K562 (cell line): ENCODE measurements at regions not wholly inside any gene's neighbourhood (a gene's known extent, or its start where the extent isn't known, plus 50 kb on each side); places are given as distances from the start of the nearest gene placed in this dataset.

Experiments used
- ARID1B ChIP-seq: fragments of 450-650 bp; IDR thresholded peaks from 2 replicates; pipeline ENCODE4 v1.6.1; 2016; ENCODE audit warnings: antibody characterized with exemption, mild to moderate bottlenecking, inconsistent platforms
- FOSL1 ChIP-seq: fragments of 200-800 bp; sonication (Bioruptor generic); conservative IDR thresholded peaks from 2 replicates; pipeline ENCODE4 v1.6.1; 2016; ENCODE audit warnings: missing genetic modification characterization, missing compliant biosample characterization
- KLF6 ChIP-seq: fragments of 250-450 bp; sonication (Bioruptor Pico); IDR thresholded peaks from 2 replicates; pipeline ENCODE4 v1.4.0; 2020; ENCODE audit warnings: mild to moderate bottlenecking, moderate library complexity, borderline replicate concordance
- MITF ChIP-seq: IDR thresholded peaks from 2 replicates; pipeline ENCODE4 v1.6.1; 2014; ENCODE audit warnings: antibody characterized with exemption
- NUFIP1 ChIP-seq: fragments of 450-650 bp; IDR thresholded peaks from 2 replicates; pipeline ENCODE4 v1.6.1; 2018; ENCODE audit not compliant: partially characterized antibody
- RERE ChIP-seq: sonication (generic); formaldehyde crosslinking; IDR thresholded peaks from 2 replicates; pipeline ENCODE4 v1.8.0; 2023; ENCODE audit warnings: missing genetic modification reagents, mild to moderate bottlenecking, borderline replicate concordance
- SMAD2 ChIP-seq: fragments of 150-350 bp; IDR thresholded peaks from 2 replicates; pipeline ENCODE4 v1.6.1; 2014; ENCODE audit warnings: low read depth, mild to moderate bottlenecking, low read length
- SUPT5H ChIP-seq: fragments of 450-650 bp; IDR thresholded peaks from 2 replicates; pipeline ENCODE4 v1.6.1; 2016
- ZNF121 ChIP-seq: sonication (generic); formaldehyde crosslinking; conservative IDR thresholded peaks from 2 replicates; pipeline ENCODE4 v1.8.0; 2022; ENCODE audit warnings: missing genetic modification reagents
- ZNF212 ChIP-seq: fragments of 450-650 bp; formaldehyde crosslinking; IDR thresholded peaks from 2 replicates; pipeline ENCODE4 v1.4.0; 2020; ENCODE audit warnings: mild to moderate bottlenecking
- ZNF277 ChIP-seq: fragments of 250-450 bp; sonication (Bioruptor Pico); IDR thresholded peaks from 2 replicates; pipeline ENCODE4 v1.8.0; 2022; ENCODE audit warnings: inconsistent platforms, mild to moderate bottlenecking, moderate library complexity, borderline replicate concordance
- ZNF584 ChIP-seq: fragments of 200-800 bp; sonication (Bioruptor generic); IDR thresholded peaks from 2 replicates; pipeline ENCODE4 v1.6.1; 2016; ENCODE audit warnings: low read depth, mild to moderate bottlenecking, missing genetic modification characterization, missing compliant biosample characterization
- TF ChIP-seq, protein P1 (sequence below): fragments of 450-650 bp; IDR thresholded peaks from 2 replicates; pipeline ENCODE4 v1.6.1; 2016; ENCODE audit warnings: mild to moderate bottlenecking
- TF ChIP-seq, protein P2 (sequence below): sonication (generic); formaldehyde crosslinking; IDR thresholded peaks from 2 replicates; pipeline ENCODE4 v1.5.0; 2020; ENCODE audit warnings: missing genetic modification reagents

DNA sequence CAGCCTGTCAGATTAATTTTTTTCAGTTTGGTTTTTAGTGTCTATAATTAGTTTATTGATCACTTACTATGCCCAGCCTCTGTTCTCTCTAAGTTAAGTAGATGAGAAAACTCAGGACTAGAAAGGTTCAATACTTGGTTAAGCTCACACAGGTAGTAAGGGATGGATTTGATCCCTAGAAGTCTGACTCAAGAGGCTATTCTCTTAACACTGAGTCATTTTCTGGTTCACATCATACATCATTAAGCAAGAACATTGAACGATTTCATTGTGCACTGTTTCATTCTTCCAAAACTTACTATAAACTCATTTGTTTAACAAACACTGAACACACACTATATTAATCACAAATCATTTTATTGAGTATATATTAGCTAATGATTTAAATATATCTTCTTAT, 54.1 kb upstream of the SLC38A11 start (continued):
- TF ChIP-seq RERE (CRISPR knock-in tag) = no peak
- TF ChIP-seq SMAD2 = no peak
- TF ChIP-seq, protein P1, sequence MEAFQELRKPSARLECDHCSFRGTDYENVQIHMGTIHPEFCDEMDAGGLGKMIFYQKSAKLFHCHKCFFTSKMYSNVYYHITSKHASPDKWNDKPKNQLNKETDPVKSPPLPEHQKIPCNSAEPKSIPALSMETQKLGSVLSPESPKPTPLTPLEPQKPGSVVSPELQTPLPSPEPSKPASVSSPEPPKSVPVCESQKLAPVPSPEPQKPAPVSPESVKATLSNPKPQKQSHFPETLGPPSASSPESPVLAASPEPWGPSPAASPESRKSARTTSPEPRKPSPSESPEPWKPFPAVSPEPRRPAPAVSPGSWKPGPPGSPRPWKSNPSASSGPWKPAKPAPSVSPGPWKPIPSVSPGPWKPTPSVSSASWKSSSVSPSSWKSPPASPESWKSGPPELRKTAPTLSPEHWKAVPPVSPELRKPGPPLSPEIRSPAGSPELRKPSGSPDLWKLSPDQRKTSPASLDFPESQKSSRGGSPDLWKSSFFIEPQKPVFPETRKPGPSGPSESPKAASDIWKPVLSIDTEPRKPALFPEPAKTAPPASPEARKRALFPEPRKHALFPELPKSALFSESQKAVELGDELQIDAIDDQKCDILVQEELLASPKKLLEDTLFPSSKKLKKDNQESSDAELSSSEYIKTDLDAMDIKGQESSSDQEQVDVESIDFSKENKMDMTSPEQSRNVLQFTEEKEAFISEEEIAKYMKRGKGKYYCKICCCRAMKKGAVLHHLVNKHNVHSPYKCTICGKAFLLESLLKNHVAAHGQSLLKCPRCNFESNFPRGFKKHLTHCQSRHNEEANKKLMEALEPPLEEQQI = no peak
- TF ChIP-seq ZNF584 (CRISPR knock-in tag) = no peak
- TF ChIP-seq, protein P2, sequence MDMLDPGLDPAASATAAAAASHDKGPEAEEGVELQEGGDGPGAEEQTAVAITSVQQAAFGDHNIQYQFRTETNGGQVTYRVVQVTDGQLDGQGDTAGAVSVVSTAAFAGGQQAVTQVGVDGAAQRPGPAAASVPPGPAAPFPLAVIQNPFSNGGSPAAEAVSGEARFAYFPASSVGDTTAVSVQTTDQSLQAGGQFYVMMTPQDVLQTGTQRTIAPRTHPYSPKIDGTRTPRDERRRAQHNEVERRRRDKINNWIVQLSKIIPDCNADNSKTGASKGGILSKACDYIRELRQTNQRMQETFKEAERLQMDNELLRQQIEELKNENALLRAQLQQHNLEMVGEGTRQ (CRISPR knock-in tag) = no peak
- no peak for TF ChIP-seq ZNF277 (CRISPR knock-in tag)
- TF ChIP-seq MITF = no peak
- no peak for TF ChIP-seq ZNF212
- no peak for TF ChIP-seq FOSL1
- no peak for TF ChIP-seq SUPT5H
- TF ChIP-seq ARID1B = no peak
- no peak for TF ChIP-seq NUFIP1
- no peak for TF ChIP-seq ZNF121 (CRISPR knock-in tag)
- no peak for TF ChIP-seq KLF6 (CRISPR knock-in tag)
- TF ChIP-seq, all 486 proteins: peak for 0
